Mesendoderm (in vitro differentiated cells): ENCODE measurements at regions not wholly inside any gene's neighbourhood (a gene's known extent, or its start where the extent isn't known, plus 50 kb on each side); places are given as distances from the start of the nearest gene placed in this dataset.

ENCODE experiments used
- DNase-seq: peaks from one replicate; pipeline ENCODE4 v3.0.0; 2013
- H2AK5ac ChIP-seq: 2 replicates; pipeline ENCODE4 v1.6.1; 2013; ENCODE audit warnings: low read length, inconsistent platforms
- H2BK120ac ChIP-seq: 2 replicates; pipeline ENCODE4 v1.6.1; 2013; ENCODE audit warnings: low read depth, mild to moderate bottlenecking, low read length, moderate library complexity, mixed read lengths
- H2BK15ac ChIP-seq: replicated peaks from 2 replicates; pipeline ENCODE4 v1.6.1; 2013; ENCODE audit warnings: low read depth, mild to moderate bottlenecking, moderate library complexity
- H2BK5ac ChIP-seq: 2 replicates; pipeline ENCODE4 v1.6.1; 2013; ENCODE audit warnings: low read length, inconsistent platforms
- H3K18ac ChIP-seq: 2 replicates; pipeline ENCODE4 v1.6.1; 2013; ENCODE audit warnings: mild to moderate bottlenecking, low read length, mixed read lengths
- H3K23ac ChIP-seq: one replicate; pipeline ENCODE4 v1.6.1; 2013; ENCODE audit warnings: low read length
- H3K27ac ChIP-seq: 2 replicates; pipeline ENCODE4 v1.5.1; 2013; ENCODE audit warnings: low read depth, mild to moderate bottlenecking, inconsistent platforms, low read length, moderate library complexity
- H3K27me3 ChIP-seq: 2 replicates; pipeline ENCODE4 v1.6.1; 2013; ENCODE audit warnings: low read length, control low read depth, mild to moderate bottlenecking, inconsistent platforms; ENCODE audit not compliant: insufficient read depth, poor library complexity
- H3K36me3 ChIP-seq: 2 replicates; pipeline ENCODE4 v1.6.1; 2013; ENCODE audit warnings: low read length, inconsistent platforms; ENCODE audit not compliant: control insufficient read depth, insufficient read depth
- H3K4ac ChIP-seq: one replicate; pipeline ENCODE4 v1.6.1; 2013; ENCODE audit warnings: low read depth, mild to moderate bottlenecking, low read length, moderate library complexity
- H3K4me1 ChIP-seq: 2 replicates; pipeline ENCODE4 v1.6.1; 2013; ENCODE audit warnings: low read depth, low read length, inconsistent platforms; ENCODE audit not compliant: control insufficient read depth
- H3K4me2 ChIP-seq: 2 replicates; pipeline ENCODE4 v1.6.1; 2013; ENCODE audit warnings: low read length
- H3K4me3 ChIP-seq: 2 replicates; pipeline ENCODE4 v1.5.1; 2013; ENCODE audit warnings: mild to moderate bottlenecking, low read length
- H3K56ac ChIP-seq: one replicate; pipeline ENCODE4 v1.6.1; 2013; ENCODE audit warnings: low read length
- H3K79me1 ChIP-seq: 2 replicates; pipeline ENCODE4 v1.6.1; 2013; ENCODE audit warnings: low read length, inconsistent platforms
- H3K79me2 ChIP-seq: 2 replicates; pipeline ENCODE4 v1.6.1; 2013; ENCODE audit warnings: mild to moderate bottlenecking, low read length; ENCODE audit not compliant: control insufficient read depth, insufficient read depth
- H3K9ac ChIP-seq: 2 replicates; pipeline ENCODE4 v1.6.1; 2013; ENCODE audit warnings: low read length, inconsistent platforms
- H4K5ac ChIP-seq: one replicate; pipeline ENCODE4 v1.6.1; 2013; ENCODE audit warnings: low read length
- H4K8ac ChIP-seq: one replicate; pipeline ENCODE4 v1.6.1; 2013; ENCODE audit warnings: low read depth, mild to moderate bottlenecking, control low read depth, low read length, moderate library complexity
- WGBS: extraction: QIAGEN DNeasy Blood & Tissue Kit; methylation state at CpG from one replicate; pipeline ENCODE4 v1.1.7; 2013; ENCODE audit warnings: low lambda C conversion rate, missing lambda C conversion rate; ENCODE audit not compliant: insufficient coverage; ENCODE audit errors: extremely low coverage; 5-methylcytosine and 5-hydroxymethylcytosine counted together

DNA sequence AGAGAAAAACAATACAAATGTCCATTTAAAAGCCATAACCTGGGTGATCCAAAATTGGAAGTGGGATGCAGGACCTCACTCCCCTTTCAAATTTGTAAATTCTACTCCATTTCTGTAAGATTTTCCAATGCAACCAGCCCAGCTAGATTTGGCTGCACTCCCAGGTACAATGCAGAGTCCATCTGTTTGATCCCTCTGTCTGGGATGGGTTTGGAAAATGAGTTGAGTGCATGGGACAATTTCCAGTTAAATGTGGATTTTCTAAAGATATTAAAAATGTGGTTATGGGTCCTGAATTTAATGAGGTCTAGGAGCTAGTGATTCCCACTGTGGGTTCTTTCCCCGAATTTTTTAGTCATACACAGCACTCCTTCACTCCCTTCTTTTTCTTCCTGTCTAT lies 104.0 kb upstream of the ATP10B start:
- H2BK120ac ChIP-seq = no peak overlapping the region
- no peak overlapping the region for H3K56ac ChIP-seq
- H2AK5ac ChIP-seq = no peak overlapping the region
- no peaks in the 10 kb centered on the region for H3K79me1 ChIP-seq
- no peak overlapping the region for H3K23ac ChIP-seq
- no peak overlapping the region for H3K27ac ChIP-seq
- no peaks in the 10 kb centered on the region for H3K36me3 ChIP-seq
- H3K18ac ChIP-seq = no peak overlapping the region
- H3K79me2 ChIP-seq = no peaks in the 10 kb centered on the region
- DNase-seq = no peak
- no peak overlapping the region for H3K4ac ChIP-seq
- no peak overlapping the region for H3K9ac ChIP-seq
- no peak overlapping the region for H4K5ac ChIP-seq
- WGBS = no CpG with 5 or more reads among the region's 1 CpG
- H2BK5ac ChIP-seq = no peak overlapping the region
- H3K27me3 ChIP-seq = peaks cover 2% of the 10 kb centered on the region
- no peak overlapping the region for H2BK15ac ChIP-seq
- H4K8ac ChIP-seq = no peak overlapping the region
- no peak overlapping the region for H3K4me3 ChIP-seq
- no peaks in the 10 kb centered on the region for H3K4me1 ChIP-seq
- no peak overlapping the region for H3K4me2 ChIP-seq

DNA sequence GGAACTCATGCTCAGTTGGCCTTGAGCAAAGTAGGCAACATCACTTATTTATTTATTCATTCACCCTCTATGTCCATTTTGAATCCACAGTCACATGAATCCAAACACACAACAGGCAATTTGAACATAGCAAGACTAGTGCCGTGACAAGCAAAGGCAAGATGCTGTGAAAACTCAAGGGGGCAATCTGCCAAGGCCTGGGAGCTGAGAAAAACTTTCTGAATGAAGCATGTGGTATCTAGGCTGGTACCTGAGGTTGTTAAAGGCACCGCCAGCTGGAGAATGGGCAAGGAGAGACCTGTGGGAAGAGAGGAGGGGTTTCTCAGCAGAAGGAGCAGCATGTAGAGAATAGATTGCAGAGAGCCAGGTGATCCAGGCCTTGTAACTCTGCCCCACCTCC lies 98.3 kb upstream of the ATP10B start:
- Histone ChIP-seq H3K4me2 (no peak overlapping the region), H3K23ac (no peak overlapping the region), H3K4me3 (no peak overlapping the region), H3K36me3 (no peaks in the 10 kb centered on the region), H3K9ac (no peak overlapping the region), H2BK15ac (no peak overlapping the region), H3K4ac (no peak overlapping the region), H3K56ac (no peak overlapping the region), H2BK120ac (no peak overlapping the region), H3K18ac (no peak overlapping the region), H3K79me1 (no peaks in the 10 kb centered on the region), H3K27me3 (no peaks in the 10 kb centered on the region), H3K4me1 (no peaks in the 10 kb centered on the region), H3K79me2 (no peaks in the 10 kb centered on the region), H3K27ac (no peak overlapping the region), H4K8ac (no peak overlapping the region), H4K5ac (no peak overlapping the region), H2BK5ac (no peak overlapping the region), H2AK5ac (no peak overlapping the region)
- no CpG with 5 or more reads among the region's 2 CpGs for WGBS
- DNase-seq = no peak

DNA sequence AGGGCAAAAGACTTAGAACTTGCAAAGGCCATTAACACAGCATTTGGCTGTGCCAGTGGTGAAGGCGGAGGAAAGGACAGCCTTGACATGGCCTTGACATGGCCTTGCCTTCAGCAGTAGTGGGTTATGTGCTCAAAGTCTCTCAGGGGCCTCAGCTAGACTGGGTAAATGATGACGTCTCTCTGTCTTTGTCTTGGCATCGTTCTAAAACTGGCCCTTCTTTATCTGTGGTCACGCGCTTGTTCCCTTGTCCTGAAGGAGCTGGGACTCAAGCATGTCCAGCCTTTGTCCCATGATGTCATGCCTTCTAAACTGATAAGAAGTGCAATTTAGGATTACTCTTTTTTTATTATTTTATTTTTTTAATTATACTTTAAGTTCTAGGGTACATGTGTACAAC lies 88.7 kb upstream of the ATP10B start:
- Histone ChIP-seq H3K4me3 (no peak overlapping the region), H3K36me3 (no peaks in the 10 kb centered on the region), H2AK5ac (no peak overlapping the region), H3K18ac (no peak overlapping the region), H3K56ac (no peak overlapping the region), H3K4me1 (no peaks in the 10 kb centered on the region), H3K27me3 (no peaks in the 10 kb centered on the region), H4K5ac (no peak overlapping the region), H3K79me1 (no peaks in the 10 kb centered on the region), H3K23ac (no peak overlapping the region), H3K27ac (no peak overlapping the region), H3K9ac (no peak overlapping the region), H2BK15ac (no peak overlapping the region), H2BK5ac (no peak overlapping the region), H4K8ac (no peak overlapping the region), H2BK120ac (no peak overlapping the region), H3K79me2 (no peaks in the 10 kb centered on the region), H3K4ac (no peak overlapping the region), H3K4me2 (no peak overlapping the region)
- no peak for DNase-seq
- no CpG with 5 or more reads among the region's 5 CpGs for WGBS

DNA sequence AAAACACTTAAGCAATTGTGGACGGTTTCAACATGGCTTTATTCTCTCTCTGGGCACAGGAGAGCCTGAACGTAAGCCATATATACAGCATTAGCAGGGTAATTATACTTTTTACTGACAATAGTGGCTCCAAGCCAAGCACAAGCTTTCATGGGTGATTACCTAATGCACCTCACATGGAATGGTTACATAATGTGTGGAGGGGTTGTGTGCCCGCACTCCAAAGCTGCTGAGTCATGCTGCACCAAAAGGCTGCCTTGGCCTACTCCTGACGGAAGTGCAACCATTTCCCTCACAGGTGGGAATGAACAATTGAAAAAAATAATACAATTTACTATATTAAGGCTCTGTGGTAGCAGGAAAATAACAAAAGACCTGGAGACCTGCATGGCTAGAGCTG lies 86.5 kb upstream of the ATP10B start:
- Histone ChIP-seq H3K56ac (no peak overlapping the region), H3K9ac (no peak overlapping the region), H3K79me1 (no peaks in the 10 kb centered on the region), H3K23ac (no peak overlapping the region), H3K4me1 (no peaks in the 10 kb centered on the region), H2BK120ac (no peak overlapping the region), H3K4me3 (no peak overlapping the region), H4K8ac (no peak overlapping the region), H3K27me3 (no peaks in the 10 kb centered on the region), H3K4ac (no peak overlapping the region), H2BK15ac (no peak overlapping the region), H3K36me3 (no peaks in the 10 kb centered on the region), H2BK5ac (no peak overlapping the region), H3K18ac (no peak overlapping the region), H3K27ac (no peak overlapping the region), H3K79me2 (no peaks in the 10 kb centered on the region), H2AK5ac (no peak overlapping the region), H3K4me2 (no peak overlapping the region), H4K5ac (no peak overlapping the region)
- no CpG with 5 or more reads among the region's 4 CpGs for WGBS
- no peak for DNase-seq

DNA sequence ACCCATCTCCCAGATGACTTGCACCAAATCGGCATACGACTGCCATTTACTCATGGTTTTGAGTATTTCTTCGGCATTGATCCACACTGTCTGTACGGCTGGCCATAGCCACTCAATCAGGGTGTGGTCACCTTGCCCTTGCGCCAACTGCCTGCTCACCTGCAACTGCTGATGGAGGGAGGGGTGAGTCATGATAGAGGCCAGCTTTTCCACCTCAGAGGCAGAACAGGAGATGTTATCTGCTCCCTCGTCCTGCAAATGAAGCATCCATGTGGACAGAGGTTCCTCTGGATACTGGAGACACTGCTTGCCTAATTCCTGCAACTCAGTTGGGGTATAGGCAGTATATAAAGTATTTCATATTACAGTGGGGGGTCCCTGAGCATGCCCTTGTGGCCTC lies 85.6 kb upstream of the ATP10B start:
- H3K23ac ChIP-seq = no peak overlapping the region
- no peaks in the 10 kb centered on the region for H3K4me1 ChIP-seq
- no peak overlapping the region for H2BK120ac ChIP-seq
- no peak overlapping the region for H3K56ac ChIP-seq
- H4K8ac ChIP-seq = no peak overlapping the region
- no peak overlapping the region for H3K4me2 ChIP-seq
- no peaks in the 10 kb centered on the region for H3K79me2 ChIP-seq
- H2BK5ac ChIP-seq = no peak overlapping the region
- WGBS = no CpG with 5 or more reads among the region's 6 CpGs
- H2AK5ac ChIP-seq = no peak overlapping the region
- no peak overlapping the region for H3K4ac ChIP-seq
- H3K18ac ChIP-seq = no peak overlapping the region
- no peaks in the 10 kb centered on the region for H3K79me1 ChIP-seq
- H2BK15ac ChIP-seq = no peak overlapping the region
- no peaks in the 10 kb centered on the region for H3K36me3 ChIP-seq
- H3K9ac ChIP-seq = no peak overlapping the region
- H3K27me3 ChIP-seq = no peaks in the 10 kb centered on the region
- no peak overlapping the region for H4K5ac ChIP-seq
- DNase-seq = no peak
- H3K27ac ChIP-seq = no peak overlapping the region
- H3K4me3 ChIP-seq = no peak overlapping the region

DNA sequence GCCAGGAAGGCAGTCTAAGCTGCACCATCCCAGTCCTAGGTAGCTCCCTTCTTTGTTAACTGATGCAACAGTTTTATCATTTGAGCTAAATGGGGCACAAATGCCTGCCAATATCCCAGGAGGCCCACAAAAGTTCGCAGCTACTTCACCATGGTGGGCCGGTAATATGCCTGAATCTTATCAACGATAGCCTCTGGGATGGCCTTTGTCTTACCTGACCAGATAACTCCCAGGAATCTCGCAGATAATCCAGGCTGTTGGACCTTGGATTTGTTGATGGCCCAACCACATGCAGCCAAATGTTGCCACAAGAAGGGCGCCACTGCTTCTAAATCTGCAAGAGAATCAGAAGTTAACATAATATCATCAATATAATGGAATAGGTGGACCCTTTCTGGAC lies 83.8 kb upstream of the ATP10B start:
- no peak overlapping the region for H2BK15ac ChIP-seq
- H4K5ac ChIP-seq = no peak overlapping the region
- H3K4me2 ChIP-seq = no peak overlapping the region
- H3K36me3 ChIP-seq = no peaks in the 10 kb centered on the region
- no peak overlapping the region for H3K4ac ChIP-seq
- H3K23ac ChIP-seq = no peak overlapping the region
- no peaks in the 10 kb centered on the region for H3K4me1 ChIP-seq
- no peak overlapping the region for H2BK120ac ChIP-seq
- H3K27ac ChIP-seq = no peak overlapping the region
- H3K27me3 ChIP-seq = no peaks in the 10 kb centered on the region
- H3K18ac ChIP-seq = no peak overlapping the region
- no peak overlapping the region for H2BK5ac ChIP-seq
- no peak overlapping the region for H3K9ac ChIP-seq
- no peak overlapping the region for H3K4me3 ChIP-seq
- WGBS = no CpG with 5 or more reads among the region's 5 CpGs
- peak; percentile 51 for DNase-seq
- no peak overlapping the region for H3K56ac ChIP-seq
- no peaks in the 10 kb centered on the region for H3K79me1 ChIP-seq
- H4K8ac ChIP-seq = no peak overlapping the region
- no peaks in the 10 kb centered on the region for H3K79me2 ChIP-seq
- no peak overlapping the region for H2AK5ac ChIP-seq
